GM19455 (cell line): ENCODE measurements at regions not wholly inside any gene's neighbourhood (a gene's known extent, or its start where the extent isn't known, plus 50 kb on each side); places are given as distances from the start of the nearest gene placed in this dataset.
"Not testable (repeated sequence)": the region's sequence is repeated elsewhere in the genome, so short reads cannot be mapped to it uniquely, and the experiment has no call there.

Experiments used
- ATAC-seq: cut with Tn5 transposase; IDR thresholded peaks from one replicate; pipeline ENCODE4 v1.9.1; 2021; ENCODE audit not compliant: unreplicated experiment

DNA sequence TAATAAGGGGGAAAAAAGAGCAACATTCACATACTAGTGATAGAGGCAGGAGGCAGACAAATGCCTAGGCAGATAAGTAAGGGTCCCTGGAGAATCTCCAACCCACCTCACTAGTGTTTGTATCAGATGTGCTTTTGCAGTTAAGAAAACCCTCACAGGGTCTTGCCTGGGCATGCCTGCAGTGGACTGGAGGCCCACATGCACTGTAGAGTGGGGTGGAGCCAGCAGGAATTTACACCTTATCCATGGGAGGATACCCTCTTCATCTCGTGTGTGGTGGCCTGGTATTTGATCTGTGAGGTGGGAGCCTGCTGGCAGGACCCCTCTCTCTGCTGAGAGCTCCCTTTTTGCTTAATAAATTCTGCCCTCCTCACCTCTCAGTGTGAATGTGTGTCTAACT is 238.0 kb upstream of the SLC16A7 start:
- no peak for ATAC-seq

DNA sequence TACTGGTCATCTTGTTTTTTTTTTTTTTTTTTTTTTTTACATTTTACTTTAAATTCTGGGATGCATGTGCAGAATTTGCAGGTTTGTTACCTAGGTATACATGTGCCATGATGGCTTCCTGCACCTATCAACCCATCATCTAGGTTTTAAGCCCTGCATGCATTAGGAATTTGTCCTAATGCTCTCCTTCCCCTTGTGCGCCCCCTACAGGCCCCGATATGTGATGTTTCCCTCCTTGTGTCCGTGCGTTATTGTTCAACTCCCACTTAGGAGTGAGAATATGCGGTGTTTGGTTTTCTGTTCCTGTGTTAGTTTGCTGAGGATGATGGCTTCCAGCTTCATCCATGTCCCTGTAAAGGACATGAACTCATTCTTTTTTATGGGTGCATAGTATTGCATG is 249.6 kb upstream of the SLC16A7 start:
- not testable (repeated sequence) for ATAC-seq

DNA sequence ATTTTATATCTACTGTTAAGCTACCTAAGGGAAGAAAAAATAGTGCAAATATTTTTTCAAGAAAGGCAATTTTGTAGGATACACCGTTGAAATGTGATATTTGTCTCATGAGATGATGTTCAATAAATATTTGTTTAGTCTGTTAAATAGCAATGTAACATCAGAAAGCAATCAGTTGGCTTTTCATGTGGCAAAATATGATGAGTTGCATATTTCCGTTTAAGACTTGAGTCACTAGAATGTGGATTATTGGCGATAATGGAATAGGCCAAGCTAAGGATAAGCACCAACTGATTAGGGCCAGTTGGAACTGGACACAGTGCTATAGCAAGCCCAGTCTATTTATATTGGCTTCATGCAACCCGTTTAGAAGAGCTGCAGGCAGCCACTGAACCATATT is 250.4 kb upstream of the SLC16A7 start:
- no peak for ATAC-seq

- no peak for ATAC-seq
These were observed 251.6 kb upstream of the SLC16A7 start for GRCh38 chr12:59344224-59344623.

GRCh38 chr12:59329462-59329861 is 266.4 kb upstream of the SLC16A7 start:
- no peak for ATAC-seq

DNA sequence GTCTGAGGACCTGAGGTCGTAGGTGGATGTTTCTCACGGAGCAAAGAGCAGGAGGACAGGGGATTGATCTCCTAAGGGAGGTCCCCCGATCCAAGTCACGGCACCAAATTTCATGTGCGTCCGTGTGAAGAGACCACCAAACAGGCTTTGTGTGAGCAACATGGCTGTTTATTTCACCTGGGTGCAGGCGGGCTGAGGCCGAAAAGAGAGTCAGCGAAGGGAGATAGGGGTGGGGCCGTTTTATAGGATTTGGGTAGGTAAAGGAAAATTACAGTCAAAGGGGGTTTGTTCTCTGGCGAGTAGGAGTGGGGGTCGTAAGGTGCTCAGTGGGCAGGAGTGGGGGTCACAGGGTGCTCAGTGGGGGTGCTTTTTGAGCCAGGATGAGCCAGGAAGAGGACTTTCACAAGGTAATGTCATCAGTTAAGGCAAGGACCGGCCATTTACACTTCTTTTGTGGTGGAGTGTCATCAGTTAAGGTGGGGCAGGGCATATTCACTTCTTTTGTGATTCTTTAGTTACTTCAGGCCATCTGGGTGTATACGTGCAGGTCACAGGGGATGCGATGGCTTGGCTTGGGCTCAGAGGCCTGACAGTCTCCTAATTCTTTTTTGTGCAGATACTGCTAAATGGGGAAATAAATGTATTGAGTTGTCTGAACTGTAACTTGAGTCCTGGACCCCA is 267.3 kb upstream of the SLC16A7 start:
- not testable (repeated sequence) for ATAC-seq

- not testable (repeated sequence) for ATAC-seq
These were observed 269.4 kb upstream of the SLC16A7 start for GRCh38 chr12:59326457-59326856.

DNA sequence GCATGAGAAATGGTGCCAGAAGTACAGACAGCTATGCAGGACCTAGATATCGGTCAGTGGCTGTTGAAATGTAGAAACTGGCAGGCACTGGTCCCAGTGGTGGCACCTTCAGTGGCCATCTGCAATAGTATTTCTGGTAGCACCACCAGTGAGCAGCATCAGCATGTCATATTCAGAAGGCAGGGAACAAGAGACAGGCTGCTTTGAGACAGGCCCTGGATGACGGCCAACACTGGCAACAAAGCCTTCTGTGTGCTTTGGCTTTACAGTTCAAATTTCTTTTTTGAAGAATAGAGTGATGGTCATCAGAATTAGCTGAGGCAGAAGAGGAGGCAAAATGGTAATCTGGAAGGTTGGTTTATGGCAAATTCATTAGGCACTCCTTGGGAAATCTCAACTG is 273.4 kb upstream of the SLC16A7 start:
- ATAC-seq: no peak

DNA sequence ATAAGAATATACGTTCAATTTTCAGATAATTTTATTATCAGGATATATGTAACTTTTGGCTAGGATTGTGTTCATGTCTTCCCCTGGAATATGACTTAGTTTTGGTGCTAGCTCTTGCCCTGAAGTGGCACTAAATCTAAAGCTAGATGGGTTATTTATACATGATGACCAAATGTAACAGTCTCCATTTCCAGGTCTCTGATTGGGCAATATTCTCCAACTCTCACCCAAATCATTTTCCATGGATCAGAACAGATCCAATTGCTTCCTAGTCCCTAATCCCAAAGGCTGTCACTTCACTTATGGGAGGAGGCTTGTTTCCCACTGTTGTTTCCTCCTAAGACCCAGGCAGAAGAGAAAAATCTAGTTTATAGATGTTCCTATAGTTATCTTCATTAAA is 274.6 kb upstream of the SLC16A7 start:
- ATAC-seq: no peak

DNA sequence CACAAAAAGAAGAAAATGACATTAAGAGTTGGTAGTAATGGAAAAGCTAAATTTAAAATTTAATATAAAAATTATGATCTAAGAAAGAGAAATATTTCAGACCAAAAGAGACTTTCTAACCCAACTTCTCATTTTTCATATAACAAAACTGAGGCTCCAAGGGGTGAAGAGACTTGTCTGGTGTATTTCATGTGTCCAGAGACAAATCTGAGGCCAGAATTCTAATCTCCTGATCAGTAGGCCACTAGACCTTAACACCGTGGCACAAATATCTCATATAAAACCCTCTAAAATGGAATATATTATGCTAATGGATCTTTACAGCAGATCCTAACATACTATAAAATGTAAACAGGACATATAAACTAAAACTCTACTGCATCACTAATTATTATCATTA is 275.7 kb upstream of the SLC16A7 start:
- ATAC-seq: no peak

DNA sequence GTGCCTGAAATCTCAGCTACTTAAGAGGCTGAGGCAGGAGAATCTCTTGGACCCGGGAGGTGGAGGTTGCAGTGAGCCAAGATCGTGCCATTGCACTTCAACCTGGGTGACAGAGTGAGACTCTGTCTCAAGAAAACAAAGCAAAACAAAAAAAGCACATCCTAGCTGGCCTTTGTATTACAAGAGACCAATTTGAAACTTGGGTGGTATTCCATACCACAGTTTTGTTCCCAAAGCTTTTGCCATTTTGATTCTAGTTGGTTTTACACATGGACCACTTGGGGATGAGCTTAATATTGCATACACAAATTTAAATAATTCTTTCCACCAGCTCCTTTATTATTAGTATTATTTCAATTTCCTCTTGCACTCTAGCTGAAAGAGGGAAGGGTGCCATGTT is 276.9 kb upstream of the SLC16A7 start:
- ATAC-seq: no peak

GRCh38 chr12:59317598-59317997 is 278.2 kb upstream of the SLC16A7 start:
- no peak for ATAC-seq

DNA sequence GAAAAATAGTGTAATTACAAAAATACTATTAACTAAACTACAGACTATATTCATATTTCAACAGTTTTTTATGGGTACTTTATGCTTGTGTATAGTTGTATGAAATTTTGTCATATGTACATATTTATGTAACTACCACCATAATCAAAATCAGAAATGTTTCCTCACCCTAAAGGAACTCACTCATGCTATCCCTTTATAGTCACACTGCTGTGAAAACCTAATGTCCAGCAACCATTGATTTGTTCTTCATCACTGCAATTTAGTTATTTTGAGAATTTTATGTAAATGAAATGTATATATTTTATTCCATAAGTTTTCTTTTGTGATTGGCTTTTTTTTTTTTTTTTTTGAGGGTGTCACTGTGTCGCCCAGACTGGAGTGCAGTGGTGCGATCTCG is 278.9 kb upstream of the SLC16A7 start:
- ATAC-seq: no peak

GRCh38 chr12:59316354-59316753 is 279.5 kb upstream of the SLC16A7 start:
- ATAC-seq: not testable (repeated sequence)

- no peak for ATAC-seq
These were observed 281.6 kb upstream of the SLC16A7 start for GRCh38 chr12:59314209-59314608.

- ATAC-seq: no peak
These were observed 291.6 kb upstream of the SLC16A7 start for GRCh38 chr12:59304077-59304721.

GRCh38 chr12:59298296-59298695 is 297.5 kb upstream of the SLC16A7 start:
- no peak for ATAC-seq

- no peak for ATAC-seq
These were observed 301.6 kb upstream of the SLC16A7 start for GRCh38 chr12:59294221-59294620.

GRCh38 chr12:59282999-59283398 is 312.8 kb upstream of the SLC16A7 start:
- ATAC-seq: no peak

GRCh38 chr12:59273561-59273960 is 322.3 kb upstream of the SLC16A7 start:
- ATAC-seq: not testable (repeated sequence)

DNA sequence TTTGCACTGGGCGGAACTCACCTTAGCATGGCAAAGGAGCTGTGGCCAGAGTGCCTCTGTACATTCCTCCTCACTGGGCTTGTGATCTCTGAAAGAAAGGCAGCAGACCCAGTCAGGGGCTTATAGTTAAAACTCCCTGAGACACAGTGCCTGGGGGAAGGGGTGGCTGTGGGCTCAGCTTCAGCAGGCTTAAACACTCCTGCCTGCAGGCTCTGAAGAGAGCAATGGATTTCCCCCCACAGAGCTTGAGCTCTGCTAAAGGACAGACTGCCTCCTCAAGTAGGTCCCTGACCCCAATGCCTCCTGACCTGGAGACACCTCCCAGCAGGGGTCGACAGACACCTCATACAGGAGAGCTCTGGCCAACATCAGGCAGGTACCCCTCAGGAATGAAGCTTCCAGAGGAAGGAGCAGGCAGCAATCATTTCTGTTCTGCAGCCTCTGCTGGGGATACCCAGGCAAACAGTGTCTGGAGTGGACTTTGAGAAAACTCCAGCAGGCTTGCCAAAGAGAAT is 327.5 kb upstream of the SLC16A7 start:
- ATAC-seq: no peak

- no peak for ATAC-seq
These were observed 335.6 kb upstream of the SLC16A7 start for GRCh38 chr12:59260202-59260601.

- no peak for ATAC-seq
These were observed 332.4 kb upstream of the LRIG3 start for GRCh38 chr12:59252731-59253130.
